Smooth muscle cell (in vitro differentiated cells): ENCODE measurements at regions not wholly inside any gene's neighbourhood (a gene's known extent, or its start where the extent isn't known, plus 50 kb on each side); places are given as distances from the start of the nearest gene placed in this dataset.
A peak's percentile ranks its signal among the peaks of the same experiment; 100 is the strongest.

Source experiments
- DNase-seq: peaks from one replicate; lab custom pipeline; 2025; ENCODE audit not compliant: unreplicated experiment; lab: John Stamatoyannopoulos, UW
- H2AFZ ChIP-seq: fragments of 200-600 bp; sonication (generic); 2 replicates; pipeline ENCODE4 v1.6.0; 2016; ENCODE audit warnings: antibody characterized with exemption, low read depth, mild to moderate bottlenecking
- H3F3A ChIP-seq: fragments of 200-600 bp; sonication (generic); 2 replicates; pipeline ENCODE4 v1.6.0; 2017; ENCODE audit warnings: antibody characterized with exemption, low read depth
- H3K27ac ChIP-seq: fragments of 200-600 bp; sonication (generic); 2 replicates; pipeline ENCODE4 v1.5.1; 2016; ENCODE audit warnings: low read depth, mild to moderate bottlenecking
- H3K27me3 ChIP-seq: fragments of 200-600 bp; sonication (generic); 2 replicates; pipeline ENCODE4 v1.6.1; 2016; ENCODE audit warnings: low read depth, mild to moderate bottlenecking
- H3K36me3 ChIP-seq: fragments of 200-600 bp; sonication (generic); 2 replicates; pipeline ENCODE4 v1.5.1; 2016; ENCODE audit warnings: low read depth
- H3K4me1 ChIP-seq: fragments of 200-600 bp; sonication (generic); 2 replicates; pipeline ENCODE4 v1.5.1; 2016; ENCODE audit warnings: low read depth
- H3K4me2 ChIP-seq: fragments of 200-600 bp; sonication (generic); 2 replicates; pipeline ENCODE4 v1.6.0; 2016; ENCODE audit warnings: mild to moderate bottlenecking
- H3K4me3 ChIP-seq: fragments of 200-600 bp; sonication (generic); 2 replicates; pipeline ENCODE4 v1.5.1; 2016; ENCODE audit warnings: mild to moderate bottlenecking
- H3K79me2 ChIP-seq: fragments of 200-600 bp; sonication (generic); 2 replicates; pipeline ENCODE4 v1.6.0; 2016; ENCODE audit warnings: low read depth, mild to moderate bottlenecking
- H3K9ac ChIP-seq: fragments of 200-600 bp; sonication (generic); 2 replicates; pipeline ENCODE4 v1.6.0; 2016; ENCODE audit warnings: low read depth
- H3K9me3 ChIP-seq: fragments of 200-600 bp; sonication (generic); replicated peaks from 2 replicates; pipeline ENCODE4 v1.5.1; 2016; ENCODE audit warnings: low read depth
- H4K20me1 ChIP-seq: fragments of 200-600 bp; sonication (generic); 2 replicates; pipeline ENCODE4 v1.6.0; 2016; ENCODE audit warnings: low read depth
- WGBS: methylation state at CpG from one replicate; pipeline ENCODE4 v1.1.7; 2016; ENCODE audit warnings: low lambda C conversion rate; 5-methylcytosine and 5-hydroxymethylcytosine counted together
- TF ChIP-seq, protein P1 (sequence below): fragments of 200-600 bp; sonication (generic); IDR thresholded peaks from 2 replicates; pipeline ENCODE4 v1.5.1; 2017; ENCODE audit warnings: borderline replicate concordance, mild to moderate bottlenecking, antibody characterized with exemption; ENCODE audit not compliant: insufficient read depth, poor library complexity, severe bottlenecking

DNA sequence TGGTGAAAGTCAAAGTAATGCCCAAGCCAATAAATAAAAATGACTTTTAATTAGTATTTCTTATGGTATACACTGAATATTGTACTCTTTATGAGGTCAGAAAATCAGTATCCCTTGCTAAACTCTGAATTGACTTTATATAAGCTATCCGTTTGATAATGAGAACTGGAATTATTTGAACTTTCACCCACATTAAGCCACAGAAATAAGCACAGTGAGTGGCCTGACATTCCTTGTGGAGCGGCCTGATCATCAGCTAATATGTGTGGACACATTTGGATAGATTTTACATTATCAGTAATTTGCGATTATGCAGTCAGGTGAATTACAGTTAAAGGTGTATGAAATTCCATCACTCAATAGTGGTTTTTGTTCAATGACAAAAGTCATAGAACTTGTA lies 136.0 kb upstream of the CBLB start:
- Histone ChIP-seq H3K4me3 (peak overlapping the region; percentile 35), H3K9me3 (no peaks in the 10 kb centered on the region), H3K4me2 (peak overlapping the region; percentile 80), H2AFZ (peak overlapping the region; percentile 6), H3K9ac (peak overlapping the region; percentile 78), H3K27me3 (no peaks in the 10 kb centered on the region), H3K27ac (peak overlapping the region; percentile 88), H4K20me1 (no peaks in the 10 kb centered on the region), H3F3A (peaks cover 5% of the 10 kb centered on the region), H3K79me2 (no peaks in the 10 kb centered on the region), H3K4me1 (no peaks in the 10 kb centered on the region), H3K36me3 (no peaks in the 10 kb centered on the region)
- TF ChIP-seq, protein P1, sequence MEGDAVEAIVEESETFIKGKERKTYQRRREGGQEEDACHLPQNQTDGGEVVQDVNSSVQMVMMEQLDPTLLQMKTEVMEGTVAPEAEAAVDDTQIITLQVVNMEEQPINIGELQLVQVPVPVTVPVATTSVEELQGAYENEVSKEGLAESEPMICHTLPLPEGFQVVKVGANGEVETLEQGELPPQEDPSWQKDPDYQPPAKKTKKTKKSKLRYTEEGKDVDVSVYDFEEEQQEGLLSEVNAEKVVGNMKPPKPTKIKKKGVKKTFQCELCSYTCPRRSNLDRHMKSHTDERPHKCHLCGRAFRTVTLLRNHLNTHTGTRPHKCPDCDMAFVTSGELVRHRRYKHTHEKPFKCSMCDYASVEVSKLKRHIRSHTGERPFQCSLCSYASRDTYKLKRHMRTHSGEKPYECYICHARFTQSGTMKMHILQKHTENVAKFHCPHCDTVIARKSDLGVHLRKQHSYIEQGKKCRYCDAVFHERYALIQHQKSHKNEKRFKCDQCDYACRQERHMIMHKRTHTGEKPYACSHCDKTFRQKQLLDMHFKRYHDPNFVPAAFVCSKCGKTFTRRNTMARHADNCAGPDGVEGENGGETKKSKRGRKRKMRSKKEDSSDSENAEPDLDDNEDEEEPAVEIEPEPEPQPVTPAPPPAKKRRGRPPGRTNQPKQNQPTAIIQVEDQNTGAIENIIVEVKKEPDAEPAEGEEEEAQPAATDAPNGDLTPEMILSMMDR: no peak
- DNase-seq: no peak
- 86% methylated on average over 3 of the region's 3 CpGs for WGBS

DNA sequence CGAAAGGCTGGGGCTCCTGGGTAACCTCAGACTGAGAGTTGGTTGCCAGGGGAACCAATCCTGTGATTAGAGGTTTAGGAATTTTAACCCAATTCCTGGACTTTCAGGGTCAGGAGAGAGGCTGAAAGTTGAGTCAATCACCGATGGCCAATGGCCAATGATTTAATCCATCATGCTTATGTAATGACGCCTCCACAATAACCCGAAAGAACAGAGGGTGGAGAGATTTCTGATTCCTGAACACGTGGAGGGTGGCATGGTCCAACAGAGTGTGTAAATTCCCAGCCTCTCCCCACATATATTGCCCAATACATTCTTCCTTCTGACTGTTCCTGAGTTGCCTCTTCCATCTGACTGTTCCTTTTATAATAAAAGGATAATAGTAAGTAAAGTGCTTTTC lies 137.2 kb upstream of the CBLB start:
- peak overlapping the region; percentile 88 for H3K27ac ChIP-seq
- H3K27me3 ChIP-seq: no peaks in the 10 kb centered on the region
- H3K4me3 ChIP-seq: no peak overlapping the region
- H3K9me3 ChIP-seq: no peaks in the 10 kb centered on the region
- WGBS: 55% methylated on average over 5 of the region's 5 CpGs
- TF ChIP-seq, protein P1: no peak
- no peaks in the 10 kb centered on the region for H3K36me3 ChIP-seq
- H3K9ac ChIP-seq: no peak overlapping the region
- H3K79me2 ChIP-seq: no peaks in the 10 kb centered on the region
- H3K4me1 ChIP-seq: no peaks in the 10 kb centered on the region
- H3F3A ChIP-seq: peaks cover 5% of the 10 kb centered on the region
- DNase-seq: no peak
- no peak overlapping the region for H2AFZ ChIP-seq
- no peaks in the 10 kb centered on the region for H4K20me1 ChIP-seq
- no peak overlapping the region for H3K4me2 ChIP-seq

DNA sequence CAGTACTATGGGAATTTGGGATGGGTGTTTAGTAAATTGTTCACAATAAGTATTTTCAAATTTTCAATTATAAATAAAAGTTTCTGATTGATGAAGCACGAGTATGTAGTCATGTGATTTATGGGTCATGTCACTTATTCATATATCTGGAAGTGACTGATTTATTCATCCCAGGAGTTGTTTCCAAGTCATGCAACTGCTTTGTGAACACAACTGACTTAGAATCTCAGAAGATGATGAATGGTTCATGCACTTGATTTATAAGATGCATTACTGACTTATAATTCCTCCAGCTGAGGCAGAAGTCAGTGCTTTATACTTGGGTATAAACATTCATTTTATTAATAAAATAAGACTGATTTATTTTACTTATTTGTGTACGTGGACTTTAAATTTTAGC lies 137.8 kb upstream of the CBLB start:
- Histone ChIP-seq H3K4me1 (no peaks in the 10 kb centered on the region), H3K4me2 (no peak overlapping the region), H3F3A (peaks cover 5% of the 10 kb centered on the region), H3K36me3 (no peaks in the 10 kb centered on the region), H3K27ac (no peak overlapping the region), H3K9ac (no peak overlapping the region), H3K27me3 (no peaks in the 10 kb centered on the region), H3K9me3 (no peaks in the 10 kb centered on the region), H4K20me1 (no peaks in the 10 kb centered on the region), H3K4me3 (no peak overlapping the region), H3K79me2 (no peaks in the 10 kb centered on the region), H2AFZ (no peak overlapping the region)
- no peak for DNase-seq
- 90% methylated on average over 2 of the region's 2 CpGs for WGBS
- TF ChIP-seq, protein P1: no peak

DNA sequence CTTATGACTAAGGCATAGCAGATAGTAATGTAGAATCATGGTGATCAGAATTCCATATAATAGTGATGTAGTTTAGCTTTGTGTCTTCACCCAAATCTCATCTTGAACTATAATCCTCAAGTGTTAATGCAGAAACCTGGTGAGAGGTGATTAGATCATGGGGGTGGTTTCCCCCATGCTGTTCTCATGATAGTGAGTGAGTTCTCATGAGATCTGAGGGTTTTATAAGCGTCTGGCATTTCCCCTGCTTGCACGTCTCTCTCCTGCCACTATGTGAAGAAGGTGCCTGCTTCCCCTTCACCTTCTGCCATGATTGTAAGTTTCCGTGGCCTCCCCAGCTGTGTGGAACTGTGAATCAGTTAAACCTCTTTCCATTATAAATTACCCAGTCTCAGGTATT lies 138.7 kb upstream of the CBLB start:
- H3K4me1 ChIP-seq: no peaks in the 10 kb centered on the region
- H2AFZ ChIP-seq: no peak overlapping the region
- no peaks in the 10 kb centered on the region for H3K27me3 ChIP-seq
- H3K4me2 ChIP-seq: no peak overlapping the region
- H3K36me3 ChIP-seq: no peaks in the 10 kb centered on the region
- no peaks in the 10 kb centered on the region for H3K79me2 ChIP-seq
- DNase-seq: no peak
- TF ChIP-seq, protein P1: no peak
- WGBS: 92% methylated on average over 3 of the region's 3 CpGs
- no peak overlapping the region for H3K4me3 ChIP-seq
- H3K9ac ChIP-seq: no peak overlapping the region
- no peaks in the 10 kb centered on the region for H4K20me1 ChIP-seq
- no peaks in the 10 kb centered on the region for H3K9me3 ChIP-seq
- H3K27ac ChIP-seq: no peak overlapping the region
- H3F3A ChIP-seq: peaks cover 5% of the 10 kb centered on the region
